ENCODE measurements at regions not wholly inside any gene's neighbourhood (a gene's known extent, or its start where the extent isn't known, plus 50 kb on each side); places are given as distances from the start of the nearest gene placed in this dataset.

DNA sequence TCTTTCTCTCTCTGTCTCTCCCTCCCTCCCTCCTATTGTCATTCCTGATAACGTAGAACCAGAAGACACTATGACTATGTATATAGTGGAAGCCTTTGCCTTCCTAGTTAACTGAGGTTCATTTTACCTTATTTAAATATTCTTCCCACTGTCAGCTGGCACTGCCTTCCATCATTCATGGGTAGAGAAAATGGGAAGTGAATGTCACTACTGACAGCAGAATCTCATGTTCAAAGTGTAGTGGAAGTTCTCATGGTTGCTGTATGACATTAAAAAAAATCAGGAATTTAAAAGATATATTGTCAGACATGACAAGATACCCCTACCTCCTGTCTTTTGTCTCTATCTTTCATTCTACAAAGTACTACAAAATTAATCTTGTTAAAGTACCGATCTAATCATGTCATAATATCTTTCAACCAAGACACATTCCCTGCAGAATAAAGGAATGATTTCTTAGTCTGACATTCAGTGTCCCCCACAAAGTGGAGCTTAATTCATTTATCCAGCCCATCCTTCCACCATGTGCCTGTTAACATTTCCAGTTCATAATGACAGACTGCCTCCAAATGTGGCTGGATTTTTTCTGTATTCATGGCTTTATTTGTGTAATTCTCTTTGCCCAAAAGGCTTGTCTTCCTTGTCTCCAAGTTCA is 250.1 kb upstream of the CDH20 start:
- no peak for DNase-seq (ENCODE audit: low read depth)

DNA sequence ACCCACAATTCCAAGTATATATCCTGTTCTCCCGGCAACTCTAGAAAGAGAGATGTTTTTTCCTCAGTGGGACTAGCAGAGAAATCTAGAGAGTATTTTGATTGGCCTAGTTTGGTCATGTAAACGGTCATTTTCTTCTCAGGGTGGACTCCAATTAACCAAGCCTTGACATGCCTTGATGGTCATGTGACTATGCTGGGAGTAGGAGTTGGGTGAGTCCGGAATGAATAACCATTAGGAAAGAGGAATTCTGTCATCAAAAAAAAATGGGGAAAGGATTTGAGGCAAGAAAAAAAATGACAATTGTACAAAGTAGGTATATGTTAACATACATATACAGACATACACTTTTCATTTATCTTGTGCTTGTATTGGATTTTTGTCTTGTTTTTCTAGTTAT is 248.2 kb upstream of the CDH20 start:
- no peak for DNase-seq (ENCODE audit: low read depth)

DNA sequence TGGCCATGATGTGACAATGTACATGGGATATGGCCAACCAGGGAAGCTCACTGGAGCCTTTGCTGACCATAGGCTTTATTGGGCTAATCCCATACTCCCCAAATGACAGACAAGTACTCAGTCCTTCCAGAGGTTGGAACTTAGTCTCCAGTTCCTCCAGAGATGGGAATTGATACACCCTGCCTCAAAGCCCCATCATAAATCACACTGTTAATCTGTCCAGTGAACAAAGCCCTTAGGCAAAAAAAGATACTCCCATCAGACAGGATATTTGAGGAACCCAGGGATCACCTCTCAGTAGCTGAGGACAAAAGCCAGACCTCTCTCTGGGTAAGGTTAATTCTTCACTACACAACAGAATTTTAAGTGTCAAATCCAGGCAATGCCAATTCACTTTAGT is 247.5 kb upstream of the CDH20 start:
- DNase-seq (ENCODE audit: low read depth): no peak

DNA sequence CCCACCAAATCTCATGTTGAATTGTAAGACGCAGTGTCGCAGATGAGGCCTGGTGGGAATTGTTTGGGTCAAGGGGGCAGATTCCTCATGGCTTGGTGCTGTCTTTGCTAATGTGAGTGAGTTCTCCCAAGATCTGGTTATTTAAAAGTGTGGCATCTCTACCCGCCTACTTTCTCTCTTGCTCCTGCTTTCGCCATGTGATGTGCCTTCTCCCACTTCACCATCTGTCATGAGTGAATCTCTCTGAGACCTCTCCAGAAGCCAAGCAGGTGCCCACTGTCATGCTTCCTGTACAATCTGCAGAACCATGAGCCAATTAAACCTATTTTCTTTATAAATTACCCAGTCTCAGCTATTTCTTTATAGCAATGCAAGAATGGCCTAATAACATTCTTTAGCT is 246.6 kb upstream of the CDH20 start:
- DNase-seq (ENCODE audit: low read depth): no peak

DNA sequence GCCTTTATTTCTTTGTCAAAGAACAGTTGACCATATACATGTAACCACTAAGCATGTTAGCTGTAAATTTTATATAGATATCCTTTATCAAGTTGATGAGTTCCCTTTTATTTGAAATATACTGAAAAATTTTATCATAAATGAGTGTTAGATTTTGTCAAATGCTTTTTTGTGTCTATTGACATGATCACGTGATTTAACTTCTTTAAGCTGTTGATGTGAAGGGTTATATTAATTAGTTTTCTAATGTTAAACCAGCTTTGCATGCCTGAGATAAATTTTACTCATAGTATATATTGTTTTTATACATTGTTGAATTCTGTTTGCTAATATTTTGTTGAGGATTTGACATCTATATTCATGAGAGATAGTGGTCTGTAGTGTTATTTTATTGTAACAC is 241.9 kb upstream of the CDH20 start:
- DNase-seq (ENCODE audit: low read depth): no peak

DNA sequence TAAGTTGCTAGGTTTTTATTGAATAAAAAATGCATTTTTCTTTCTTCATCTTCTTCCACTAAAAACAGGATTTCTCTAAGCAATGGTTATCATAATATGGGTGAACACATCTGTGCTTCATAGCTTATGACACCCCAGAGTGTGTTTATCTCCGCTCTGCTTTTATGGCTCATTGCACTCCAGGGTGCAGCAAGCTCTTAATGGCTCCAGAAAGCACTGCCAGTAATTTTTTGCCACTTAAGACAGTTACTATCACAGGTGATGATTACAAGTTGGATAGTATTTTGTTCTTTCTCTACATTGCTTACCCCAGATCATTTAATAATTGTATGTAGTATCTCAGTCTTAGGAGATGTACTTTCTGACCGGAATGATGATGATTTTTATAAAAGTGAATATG is 239.3 kb upstream of the CDH20 start:
- no peak for DNase-seq (ENCODE audit: low read depth)

DNA sequence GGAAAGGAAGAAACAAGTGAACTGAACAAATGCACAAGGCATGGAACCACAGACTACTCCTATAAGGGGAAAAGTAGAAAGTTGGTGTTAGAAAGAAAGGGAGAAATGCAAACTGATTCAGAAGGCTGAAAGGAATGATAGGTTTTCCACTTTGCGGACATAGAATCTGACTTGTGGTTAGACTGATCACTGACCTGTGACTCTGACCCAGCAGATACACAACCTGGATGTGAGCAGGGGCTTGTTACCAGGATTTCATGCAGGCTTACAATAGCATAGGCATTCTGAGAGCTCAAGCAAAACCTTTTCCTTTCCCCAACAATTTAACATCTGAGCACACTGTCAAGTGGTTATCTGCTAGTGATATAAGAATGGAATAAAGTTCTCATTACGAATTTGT is 237.0 kb upstream of the CDH20 start:
- no peak for DNase-seq (ENCODE audit: low read depth)

DNA sequence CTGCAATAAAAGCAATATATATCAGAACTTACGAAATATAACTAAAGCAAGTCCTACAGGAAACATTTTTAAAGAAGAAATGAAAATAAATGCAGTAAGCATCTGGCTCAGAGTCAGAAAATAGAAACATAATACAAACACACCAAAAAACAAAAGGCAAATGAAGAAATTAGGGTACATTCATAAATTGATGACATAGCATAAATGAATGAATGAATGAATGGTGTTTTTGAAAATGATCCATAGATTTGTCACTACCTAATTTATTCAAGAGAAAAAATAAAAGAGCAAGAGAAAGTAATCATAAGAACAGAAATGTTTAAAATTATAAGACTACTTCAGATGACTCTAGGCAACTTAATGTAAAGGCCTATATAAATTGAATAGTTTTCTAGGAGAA is 226.1 kb upstream of the CDH20 start:
- no peak for DNase-seq (ENCODE audit: low read depth)

DNA sequence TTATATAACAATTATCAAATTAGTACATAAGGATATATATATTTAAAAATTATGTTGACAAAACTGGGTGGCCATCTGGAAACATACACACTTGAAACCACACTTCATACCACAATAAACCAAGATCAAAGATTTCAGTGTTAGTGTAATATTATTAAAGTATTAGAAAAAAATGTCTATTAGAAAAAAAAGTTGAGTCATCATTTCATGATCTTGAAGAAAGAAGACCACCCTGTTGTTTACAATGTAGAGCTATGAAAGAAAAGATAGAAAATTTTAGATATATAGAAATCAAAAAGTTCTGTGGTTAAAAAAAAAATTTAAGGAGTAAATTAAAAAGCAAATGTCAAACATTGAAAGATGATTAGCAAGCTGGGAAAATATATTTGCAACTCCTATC is 224.5 kb upstream of the CDH20 start:
- DNase-seq (ENCODE audit: low read depth): no peak

DNA sequence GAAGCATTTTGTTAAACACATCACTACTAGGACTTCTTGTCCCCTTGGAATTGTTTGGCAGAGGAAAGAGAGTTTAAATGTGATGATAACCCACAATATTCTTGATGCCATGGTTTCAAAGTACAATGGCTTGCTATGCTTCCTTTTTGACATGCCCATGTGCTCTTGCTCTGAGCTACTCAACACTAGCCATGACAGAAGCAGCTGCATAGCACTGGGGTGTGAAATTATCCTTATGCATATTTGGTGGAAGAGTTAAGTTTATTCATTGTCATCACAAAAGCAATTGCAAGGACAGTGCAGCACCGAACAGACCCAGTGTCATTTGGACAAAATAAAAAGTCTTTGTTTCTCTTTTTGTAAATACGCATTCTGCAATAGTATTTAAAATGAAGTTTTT is 209.9 kb upstream of the CDH20 start:
- DNase-seq (ENCODE audit: low read depth): no peak

DNA sequence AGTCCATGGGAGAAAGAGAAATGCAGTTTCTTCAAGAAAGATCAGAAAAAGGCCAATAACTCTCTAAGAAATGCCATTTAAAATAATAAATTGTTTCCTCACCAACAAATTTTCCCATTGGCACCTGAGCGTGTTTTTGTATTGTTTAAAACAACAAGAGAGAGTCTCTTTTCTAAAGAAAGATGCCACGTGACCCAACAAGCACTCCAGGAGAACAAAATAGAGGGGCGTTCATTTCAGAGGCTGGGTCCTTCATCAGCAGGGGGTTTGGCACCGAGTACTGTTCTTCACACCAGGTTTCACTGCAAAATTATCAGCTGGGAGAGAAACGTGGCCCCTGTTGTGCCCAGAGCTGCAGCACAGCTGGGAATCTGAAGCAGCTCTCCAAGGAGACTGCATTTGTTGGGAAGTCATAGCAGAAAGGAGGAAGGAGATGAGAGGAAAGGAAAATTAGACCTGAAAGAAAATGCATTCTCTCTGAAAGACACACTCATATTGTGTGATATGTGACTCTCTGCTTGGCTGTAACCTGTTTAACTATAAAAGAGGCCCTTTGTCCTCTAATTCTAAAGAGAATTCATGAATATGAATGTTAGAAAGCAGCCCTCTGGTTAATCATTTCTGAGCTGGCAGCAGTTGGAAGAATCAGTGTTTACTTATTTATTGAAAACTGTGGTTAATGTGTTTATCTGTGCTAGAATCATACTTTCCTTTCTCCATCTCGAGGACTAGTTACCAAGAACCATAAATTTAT is 205.3 kb upstream of the CDH20 start:
- no peak for DNase-seq (ENCODE audit: low read depth)

DNA sequence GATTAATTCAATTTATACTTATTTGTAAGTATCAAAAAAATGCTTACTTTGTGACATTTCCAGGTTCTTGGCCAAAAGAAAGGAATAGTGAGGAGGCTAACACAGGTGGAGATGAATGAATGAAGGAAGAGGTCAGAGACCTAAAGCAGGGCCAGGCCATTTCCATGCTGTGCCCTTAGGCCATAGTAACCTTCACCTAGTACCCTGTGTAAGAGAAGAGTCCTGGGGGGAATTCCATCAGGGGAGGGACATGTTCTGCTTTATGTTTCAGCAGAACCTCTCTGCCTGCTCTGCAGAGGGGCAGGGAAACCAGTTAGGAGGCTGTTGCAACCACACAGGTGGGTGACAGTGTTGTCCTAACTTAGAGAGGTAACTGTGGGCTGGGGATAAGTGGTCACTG is 204.2 kb upstream of the CDH20 start:
- DNase-seq (ENCODE audit: low read depth): no peak

DNA sequence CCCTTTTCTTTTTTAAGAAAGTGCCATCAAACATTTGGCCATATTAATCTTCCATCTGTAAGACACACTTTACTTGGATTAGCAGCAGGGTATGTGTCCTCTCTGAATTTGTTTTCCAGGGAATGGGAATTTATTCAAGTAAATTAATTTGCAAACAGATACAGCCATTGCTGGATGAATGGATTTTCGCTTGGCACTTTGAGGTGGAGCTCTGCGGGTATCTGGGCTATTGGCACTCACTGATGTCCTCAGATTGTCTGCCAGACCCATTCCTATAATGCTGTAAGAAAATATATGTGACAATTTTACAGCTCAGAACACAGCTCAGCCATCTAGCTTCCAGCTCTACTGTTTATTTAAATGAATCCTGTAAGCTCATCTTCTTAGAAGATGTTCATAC is 201.2 kb upstream of the CDH20 start:
- no peak for DNase-seq (ENCODE audit: low read depth)

DNA sequence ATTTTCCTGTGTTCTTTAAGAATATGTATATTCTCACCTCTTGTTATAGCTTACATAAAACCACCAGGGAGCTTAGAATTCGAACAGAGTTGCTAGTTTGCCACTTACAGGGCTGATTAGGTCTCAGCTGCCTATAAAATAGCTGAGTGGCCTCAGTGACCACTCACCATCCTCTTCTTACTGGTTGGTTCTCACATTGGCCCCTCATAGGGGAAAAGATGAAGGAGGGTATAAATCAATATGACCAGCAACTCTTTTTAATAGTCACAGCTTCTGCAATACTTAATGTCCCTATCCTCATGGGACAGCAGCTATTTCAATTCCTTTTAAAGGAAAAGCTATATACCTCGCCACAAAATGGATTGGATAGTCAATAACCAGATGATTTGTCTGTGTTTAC is 199.4 kb upstream of the CDH20 start:
- DNase-seq (ENCODE audit: low read depth): no peak

DNA sequence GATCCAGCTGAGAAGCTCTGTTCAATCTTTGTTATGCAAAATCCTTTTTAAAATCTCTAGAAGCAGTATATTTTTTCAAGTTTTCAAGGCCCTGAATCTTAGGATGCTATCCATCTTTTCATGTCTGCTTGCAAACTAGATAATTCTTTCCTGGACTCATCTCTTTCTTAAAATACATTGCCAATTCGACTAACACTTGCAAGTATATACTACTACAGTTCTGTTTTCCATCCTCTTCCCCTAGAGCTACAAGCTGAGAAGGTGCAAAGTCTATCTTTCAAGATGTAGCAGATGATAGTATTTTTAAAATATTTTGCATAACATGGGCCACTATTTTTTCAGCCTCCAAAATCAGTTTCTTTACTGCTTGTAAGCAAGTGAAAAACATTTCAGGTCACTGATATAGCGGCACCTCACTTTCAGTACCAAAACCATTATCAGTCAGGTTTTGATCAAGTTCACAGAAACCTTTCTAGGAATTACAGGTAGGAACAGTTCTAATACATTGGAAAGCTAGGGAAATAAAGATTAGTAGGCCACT is 196.4 kb upstream of the CDH20 start:
- no peak for DNase-seq (ENCODE audit: low read depth)

DNA sequence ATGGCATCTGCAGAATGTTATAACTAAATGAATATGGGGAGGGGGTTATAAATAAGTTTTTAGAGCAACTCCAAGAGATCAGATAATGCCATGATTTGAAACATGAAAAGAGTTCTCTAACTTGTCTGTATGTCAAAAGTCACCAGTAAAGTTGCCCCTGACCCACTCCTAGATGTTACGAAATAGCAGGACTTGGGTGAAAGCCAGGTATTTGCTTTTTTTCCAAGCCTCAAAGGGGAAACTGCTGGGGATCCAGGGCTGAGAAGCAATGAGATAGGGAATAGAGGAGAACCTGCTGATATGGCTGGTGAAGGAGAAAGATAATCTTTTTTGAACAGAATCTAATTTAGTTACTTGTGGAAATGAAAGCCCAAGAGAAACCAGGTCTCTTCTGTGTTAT is 191.5 kb upstream of the CDH20 start:
- no peak for DNase-seq (ENCODE audit: low read depth)

DNA sequence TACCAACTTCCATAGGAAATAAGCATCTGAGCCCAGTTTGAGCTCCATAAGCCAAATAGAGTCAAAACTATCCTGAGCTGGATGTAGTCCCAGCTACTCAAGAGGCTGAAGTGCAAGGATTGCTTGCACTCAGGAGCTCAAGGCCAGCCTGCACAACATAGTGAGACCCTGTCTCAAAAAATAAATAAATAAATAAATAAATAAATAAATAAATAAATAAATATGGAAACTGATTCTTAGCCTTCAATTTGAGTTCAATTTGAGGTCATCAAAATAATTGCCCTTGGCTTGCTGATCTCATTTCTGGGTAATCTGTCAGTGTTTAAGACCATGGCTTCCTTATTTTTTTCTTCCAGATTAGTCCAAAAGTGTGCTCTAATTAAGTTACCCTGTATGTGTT is 184.9 kb upstream of the CDH20 start:
- DNase-seq (ENCODE audit: low read depth): no peak

DNA sequence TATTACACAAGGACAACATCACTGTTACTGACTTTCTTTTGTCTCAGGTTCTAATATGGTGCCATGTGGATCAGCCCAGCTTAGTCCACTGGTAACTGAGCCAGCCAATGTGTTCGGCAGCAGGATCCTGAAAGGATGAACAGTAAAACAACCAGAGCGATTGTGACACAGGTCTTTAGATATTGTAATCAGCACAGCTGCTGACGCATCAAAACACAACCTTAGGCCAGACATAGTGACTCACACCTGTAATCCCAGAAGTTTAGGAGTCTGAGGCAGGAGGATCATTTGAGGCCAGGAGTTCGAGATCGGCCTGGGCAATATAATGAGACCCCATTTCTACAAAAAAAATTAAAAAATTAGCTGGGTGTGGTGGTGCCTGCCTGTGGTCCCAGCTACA is 183.4 kb upstream of the CDH20 start:
- no peak for DNase-seq (ENCODE audit: low read depth)

DNA sequence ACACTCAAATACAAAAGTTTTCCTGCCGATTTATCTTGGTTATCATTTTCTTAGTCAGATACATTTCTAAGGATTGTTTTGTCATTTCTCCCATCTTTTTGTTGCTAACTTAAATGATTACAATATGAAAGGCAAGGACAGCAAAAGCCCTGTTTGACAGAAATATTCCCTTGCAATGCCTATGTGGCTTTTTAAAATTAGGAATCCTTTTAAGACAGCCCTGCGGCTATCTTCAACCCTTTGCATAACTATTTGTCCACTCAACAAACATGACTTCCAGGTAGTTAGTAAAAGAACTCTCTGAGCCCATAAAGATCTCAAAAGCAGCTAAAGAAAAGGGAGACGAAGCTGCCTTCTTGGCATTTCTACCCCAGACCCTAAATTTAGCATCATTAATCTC is 179.7 kb upstream of the CDH20 start:
- no peak for DNase-seq (ENCODE audit: low read depth)

DNA sequence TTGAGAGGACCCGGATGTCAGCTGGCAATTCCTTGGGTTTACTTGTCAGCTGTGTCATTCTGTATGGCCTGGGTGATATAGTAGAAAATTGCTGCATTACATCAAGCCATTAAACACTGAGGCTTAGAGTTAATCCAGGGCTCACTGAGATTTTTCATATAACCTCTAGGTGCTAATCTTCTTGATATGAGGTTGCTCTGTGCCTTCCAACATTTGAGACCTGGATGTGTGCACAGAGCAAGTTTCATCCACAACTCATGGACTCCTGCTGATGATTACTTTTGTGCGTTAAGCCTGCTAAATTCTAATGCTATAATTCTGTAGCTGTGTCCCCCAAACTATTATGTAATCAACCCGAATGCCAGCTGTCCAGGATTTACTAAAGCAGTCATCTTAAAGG is 178.4 kb upstream of the CDH20 start:
- DNase-seq (ENCODE audit: low read depth): no peak

DNA sequence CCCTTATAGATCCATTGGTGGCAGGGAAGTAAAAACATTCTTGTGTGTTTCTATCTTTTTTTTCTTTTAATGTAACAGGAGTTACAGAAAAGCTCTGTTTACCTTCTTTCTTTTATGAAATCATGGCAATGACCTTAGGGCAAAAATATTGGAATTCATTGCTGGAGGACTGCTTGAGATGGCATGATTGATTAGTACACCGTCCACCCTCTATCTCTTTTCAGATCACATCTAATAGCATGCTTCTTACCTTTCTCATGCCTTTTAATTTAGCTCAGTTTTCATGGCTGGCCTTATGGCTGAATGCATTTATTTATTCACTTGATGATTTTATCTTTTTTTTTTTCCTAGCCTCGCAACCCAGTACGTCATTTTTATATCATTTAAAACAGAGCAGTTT is 177.6 kb upstream of the CDH20 start:
- no peak for DNase-seq (ENCODE audit: low read depth)

DNA sequence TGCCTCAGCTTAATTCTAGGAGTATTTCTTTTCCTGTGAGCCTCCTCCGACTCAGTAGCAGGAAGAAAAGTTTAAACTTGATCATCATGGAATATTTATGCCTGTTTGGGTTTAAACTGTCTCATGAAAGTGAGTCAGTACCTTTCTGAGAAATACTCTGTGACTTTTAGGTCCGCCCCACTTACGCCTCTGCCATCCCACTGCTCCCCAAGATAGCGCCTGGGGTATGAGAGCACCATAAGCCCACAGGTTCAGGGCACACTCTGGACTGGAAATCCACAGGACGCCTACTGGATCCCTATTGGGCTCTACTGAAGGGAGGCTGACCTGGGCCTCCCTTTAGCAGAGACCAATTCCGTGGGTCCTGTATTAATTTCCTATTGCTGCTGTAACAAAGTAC is 175.8 kb upstream of the CDH20 start:
- DNase-seq (ENCODE audit: low read depth): no peak

DNA sequence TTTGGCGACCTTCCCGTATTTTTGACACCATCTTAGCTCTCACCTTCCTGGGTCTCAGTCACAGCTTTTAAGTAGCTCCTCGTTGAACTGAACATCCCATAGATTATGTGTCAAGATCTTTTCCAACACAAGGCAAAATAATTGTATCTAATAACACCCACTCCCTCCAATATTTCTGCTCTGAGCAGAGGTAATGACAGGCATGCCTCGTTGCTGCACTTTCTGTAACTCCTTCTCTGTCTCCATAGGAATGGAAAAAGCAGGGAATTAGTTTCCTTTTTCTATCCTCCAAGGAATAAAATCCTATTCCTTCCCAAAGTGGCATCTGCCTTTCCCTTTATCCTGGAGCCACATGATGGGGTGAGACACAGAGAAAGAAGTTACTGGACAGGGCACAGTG is 174.0 kb upstream of the CDH20 start:
- no peak for DNase-seq (ENCODE audit: low read depth)

DNA sequence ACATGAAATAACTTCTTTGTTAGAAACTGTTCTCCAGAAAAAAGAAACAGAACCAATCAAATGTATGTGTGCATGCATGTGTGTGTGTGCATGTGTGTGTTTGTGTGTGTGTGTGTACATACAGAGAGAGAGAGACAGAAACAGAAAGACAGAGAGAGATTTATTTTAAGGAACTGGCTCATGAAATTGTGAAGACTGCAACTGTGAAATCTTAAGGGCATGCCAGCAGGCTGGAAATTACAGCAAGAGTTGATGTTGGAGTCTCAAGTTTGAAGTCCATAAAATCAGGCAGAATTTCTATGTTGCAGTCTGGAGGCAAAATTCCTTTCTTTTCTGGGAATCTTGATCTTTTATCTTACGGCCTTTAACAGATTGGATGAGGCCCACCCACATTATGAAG is 168.9 kb upstream of the CDH20 start:
- no peak for DNase-seq (ENCODE audit: low read depth)

Data from RPMI7951 (cell line).